ENCODE measurements at regions not wholly inside any gene's neighbourhood (a gene's known extent, or its start where the extent isn't known, plus 50 kb on each side); places are given as distances from the start of the nearest gene placed in this dataset.

- TF ChIP-seq CTCF (optimal IDR thresholded peaks at IDR 0.05 in 1 of 3, IDR thresholded peaks at IDR 0.05 in 1 of 3, conservative IDR thresholded peaks at IDR 0.05 in 1 of 3; ENCODE audit: extremely low read depth in 1 of 3, insufficient read depth in 2 of 3, low read length in 3 of 3) (no peak), EZH2 (IDR thresholded peaks at IDR 0.05; ENCODE audit: low read length) (no peak)
These were observed 81.3 kb upstream of the TRPC5 start for GRCh38 chrX:112163906-112164305.

All from keratinocyte (primary cell).